ENCODE measurements at regions not wholly inside any gene's neighbourhood (a gene's known extent, or its start where the extent isn't known, plus 50 kb on each side); places are given as distances from the start of the nearest gene placed in this dataset.

DNA sequence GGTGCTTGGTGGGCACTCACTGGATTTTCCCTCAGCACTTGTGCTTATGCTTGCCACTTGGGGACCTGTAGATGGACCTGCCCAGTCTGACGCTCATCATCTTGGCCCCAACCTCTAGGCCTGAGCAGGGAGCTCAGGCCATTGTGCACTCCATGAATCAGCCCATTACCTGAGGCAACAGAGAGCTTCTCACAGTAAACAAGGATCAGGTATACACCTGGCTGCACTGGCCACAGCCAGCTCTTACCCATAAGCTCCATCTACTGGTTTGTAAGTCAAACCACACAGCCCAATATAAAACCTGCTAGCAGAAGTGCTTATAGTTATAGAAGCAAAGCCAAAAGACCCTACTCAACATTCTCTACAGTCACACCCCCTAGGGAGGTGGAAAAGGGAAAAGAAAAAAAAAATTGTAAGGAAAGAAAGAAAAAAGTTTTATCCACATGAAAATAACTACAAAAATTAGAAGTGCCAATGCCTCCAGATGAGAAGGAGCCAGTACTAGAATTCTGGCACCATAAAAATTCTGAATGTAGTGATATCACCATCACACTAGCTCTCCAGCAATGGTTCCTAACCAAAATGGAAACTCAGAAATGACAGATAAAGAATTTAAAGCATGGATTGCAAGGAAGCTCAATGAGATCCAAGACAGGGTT is 87.8 kb upstream of the CDH5 start:
- no peak overlapping the region for H3K27ac Mint-ChIP-seq
- no peaks in the 10 kb centered on the region; the same call in 1 of the 2 replicates for H3K9me3 Mint-ChIP-seq
- peaks cover 19% of the 10 kb centered on the region for H3K4me1 Mint-ChIP-seq (ENCODE audit: low read depth)
- TF ChIP-seq, protein P1, sequence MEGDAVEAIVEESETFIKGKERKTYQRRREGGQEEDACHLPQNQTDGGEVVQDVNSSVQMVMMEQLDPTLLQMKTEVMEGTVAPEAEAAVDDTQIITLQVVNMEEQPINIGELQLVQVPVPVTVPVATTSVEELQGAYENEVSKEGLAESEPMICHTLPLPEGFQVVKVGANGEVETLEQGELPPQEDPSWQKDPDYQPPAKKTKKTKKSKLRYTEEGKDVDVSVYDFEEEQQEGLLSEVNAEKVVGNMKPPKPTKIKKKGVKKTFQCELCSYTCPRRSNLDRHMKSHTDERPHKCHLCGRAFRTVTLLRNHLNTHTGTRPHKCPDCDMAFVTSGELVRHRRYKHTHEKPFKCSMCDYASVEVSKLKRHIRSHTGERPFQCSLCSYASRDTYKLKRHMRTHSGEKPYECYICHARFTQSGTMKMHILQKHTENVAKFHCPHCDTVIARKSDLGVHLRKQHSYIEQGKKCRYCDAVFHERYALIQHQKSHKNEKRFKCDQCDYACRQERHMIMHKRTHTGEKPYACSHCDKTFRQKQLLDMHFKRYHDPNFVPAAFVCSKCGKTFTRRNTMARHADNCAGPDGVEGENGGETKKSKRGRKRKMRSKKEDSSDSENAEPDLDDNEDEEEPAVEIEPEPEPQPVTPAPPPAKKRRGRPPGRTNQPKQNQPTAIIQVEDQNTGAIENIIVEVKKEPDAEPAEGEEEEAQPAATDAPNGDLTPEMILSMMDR (IDR thresholded peaks at IDR 0.05): peak; percentile 21; the same call in 1 of the 2 replicates
- peaks cover 6% of the 10 kb centered on the region for H3K27me3 Mint-ChIP-seq (ENCODE audit: insufficient read depth)
- no peak overlapping the region for H3K4me3 Mint-ChIP-seq
- H3K36me3 Mint-ChIP-seq (ENCODE audit: low read depth): no peaks in the 10 kb centered on the region
- DNase-seq: no peak

DNA sequence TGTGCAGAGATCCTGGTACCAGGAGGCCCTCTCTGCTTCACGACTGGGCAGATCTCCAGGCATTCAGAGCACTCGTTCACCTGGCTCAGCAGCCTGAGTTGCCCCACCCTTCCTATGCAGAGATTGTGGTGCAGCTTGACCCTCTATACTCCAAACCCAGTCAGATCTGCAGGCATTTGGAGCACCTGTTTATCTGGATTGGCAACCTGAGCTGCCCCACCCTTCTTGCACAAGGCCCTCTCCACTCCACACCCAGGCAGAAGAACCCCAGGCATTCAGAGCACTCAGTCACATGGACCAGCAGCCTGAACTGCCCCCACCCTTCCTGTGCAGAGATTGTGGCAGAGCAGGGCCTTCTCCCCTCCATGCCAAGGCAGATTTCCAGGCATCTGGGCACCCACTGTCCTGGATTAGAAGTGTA is 88.4 kb upstream of the CDH5 start:
- no peak overlapping the region for H3K27ac Mint-ChIP-seq
- H3K27me3 Mint-ChIP-seq (ENCODE audit: insufficient read depth): peaks cover 6% of the 10 kb centered on the region

DNA sequence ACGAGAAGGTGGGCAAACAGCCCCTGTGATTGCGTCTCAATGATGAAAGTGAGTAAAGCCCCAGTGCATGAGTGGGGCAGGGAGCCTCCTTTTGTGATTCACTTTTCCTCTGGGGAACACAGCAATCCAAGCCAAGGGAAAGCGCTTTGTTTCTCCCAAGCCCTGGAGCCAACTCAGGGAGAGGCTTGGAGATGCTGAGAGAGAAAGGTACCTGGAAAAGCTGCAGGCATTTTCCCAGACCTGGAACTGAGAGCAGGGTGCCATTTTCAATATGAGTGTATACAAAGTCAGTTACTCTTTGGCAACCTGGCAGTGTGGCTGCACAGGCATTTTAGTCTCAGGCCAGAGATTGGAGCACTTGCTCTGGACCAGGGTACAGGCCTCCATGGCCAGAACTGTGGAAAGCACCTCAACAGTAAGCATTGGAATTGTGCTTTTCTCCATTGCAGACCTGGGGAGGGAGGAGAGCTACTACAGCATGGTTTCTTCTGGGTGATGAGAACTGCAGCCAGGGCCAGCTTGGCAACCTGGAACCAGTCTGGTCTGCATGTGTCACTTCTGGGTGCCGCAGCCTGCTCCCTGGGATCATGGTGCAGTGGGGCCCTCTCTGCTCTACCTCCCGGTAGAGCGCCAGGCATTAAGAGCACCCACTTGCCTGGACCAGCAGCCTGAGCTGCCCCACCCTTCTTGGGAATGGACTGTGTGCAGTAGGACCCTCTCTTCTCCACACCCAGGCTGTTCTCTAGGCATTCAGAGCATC is 89.0 kb upstream of the CDH5 start:
- no peak overlapping the region for H3K27ac Mint-ChIP-seq
- H3K4me1 Mint-ChIP-seq (ENCODE audit: low read depth): peaks cover 21% of the 10 kb centered on the region
- H3K4me3 Mint-ChIP-seq: no peak overlapping the region
- peaks cover 6% of the 10 kb centered on the region for H3K27me3 Mint-ChIP-seq (ENCODE audit: insufficient read depth)
- H3K36me3 Mint-ChIP-seq (ENCODE audit: low read depth): no peaks in the 10 kb centered on the region
- TF ChIP-seq, protein P1 (IDR thresholded peaks at IDR 0.05): no peak
- no peaks in the 10 kb centered on the region; the same call in 1 of the 2 replicates for H3K9me3 Mint-ChIP-seq
- DNase-seq: no peak

More for the DNA sequence above, 88.4 kb upstream of the CDH5 start:
- no peaks in the 10 kb centered on the region; the same call in 1 of the 2 replicates for H3K9me3 Mint-ChIP-seq
- no peaks in the 10 kb centered on the region for H3K36me3 Mint-ChIP-seq (ENCODE audit: low read depth)
- DNase-seq: no peak
- H3K4me1 Mint-ChIP-seq (ENCODE audit: low read depth): peaks cover 21% of the 10 kb centered on the region
- TF ChIP-seq, protein P1 (IDR thresholded peaks at IDR 0.05): no peak
- H3K4me3 Mint-ChIP-seq: no peak overlapping the region

DNA sequence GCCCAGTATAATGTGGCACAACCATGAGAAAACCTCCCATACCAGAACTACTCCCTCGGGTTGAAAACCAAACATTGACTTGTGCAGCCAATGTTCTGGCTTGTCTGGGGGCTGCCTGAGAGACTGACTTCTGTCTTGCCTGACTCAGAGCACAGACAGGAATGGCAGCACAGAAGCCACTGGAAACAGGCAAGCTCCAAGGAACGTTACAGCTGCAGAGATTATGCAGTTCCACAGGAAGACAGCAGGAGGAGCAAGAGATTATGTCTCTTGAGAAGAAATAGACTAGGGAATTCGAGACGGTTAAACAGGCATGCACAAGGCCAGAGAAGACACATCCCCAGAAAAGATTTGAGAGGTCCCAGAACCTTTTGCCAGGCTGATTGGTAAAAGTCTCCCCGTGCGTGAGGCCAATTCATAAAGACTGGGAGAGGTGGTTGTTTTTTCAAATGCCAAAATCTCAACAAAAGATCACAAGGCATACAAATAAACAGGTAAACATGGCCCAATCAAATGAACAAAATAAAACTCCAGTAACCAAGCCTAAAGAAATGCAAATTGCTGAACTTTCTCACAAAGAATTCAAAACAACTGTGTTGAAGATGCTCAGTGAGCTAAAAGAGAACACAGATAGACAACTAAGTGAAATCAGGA is 90.6 kb upstream of the CDH5 start:
- Mint-ChIP-seq H3K4me1 (ENCODE audit: low read depth) (peaks cover 33% of the 10 kb centered on the region), H3K27ac (no peak overlapping the region), H3K27me3 (ENCODE audit: insufficient read depth) (no peaks in the 10 kb centered on the region; the same call in 1 of the 2 replicates), H3K9me3 (no peaks in the 10 kb centered on the region; the same call in 1 of the 2 replicates), H3K36me3 (ENCODE audit: low read depth) (no peaks in the 10 kb centered on the region), H3K4me3 (no peak overlapping the region)
- peak; percentile 76 for DNase-seq
- TF ChIP-seq, protein P1 (IDR thresholded peaks at IDR 0.05): peak; percentile 86

DNA sequence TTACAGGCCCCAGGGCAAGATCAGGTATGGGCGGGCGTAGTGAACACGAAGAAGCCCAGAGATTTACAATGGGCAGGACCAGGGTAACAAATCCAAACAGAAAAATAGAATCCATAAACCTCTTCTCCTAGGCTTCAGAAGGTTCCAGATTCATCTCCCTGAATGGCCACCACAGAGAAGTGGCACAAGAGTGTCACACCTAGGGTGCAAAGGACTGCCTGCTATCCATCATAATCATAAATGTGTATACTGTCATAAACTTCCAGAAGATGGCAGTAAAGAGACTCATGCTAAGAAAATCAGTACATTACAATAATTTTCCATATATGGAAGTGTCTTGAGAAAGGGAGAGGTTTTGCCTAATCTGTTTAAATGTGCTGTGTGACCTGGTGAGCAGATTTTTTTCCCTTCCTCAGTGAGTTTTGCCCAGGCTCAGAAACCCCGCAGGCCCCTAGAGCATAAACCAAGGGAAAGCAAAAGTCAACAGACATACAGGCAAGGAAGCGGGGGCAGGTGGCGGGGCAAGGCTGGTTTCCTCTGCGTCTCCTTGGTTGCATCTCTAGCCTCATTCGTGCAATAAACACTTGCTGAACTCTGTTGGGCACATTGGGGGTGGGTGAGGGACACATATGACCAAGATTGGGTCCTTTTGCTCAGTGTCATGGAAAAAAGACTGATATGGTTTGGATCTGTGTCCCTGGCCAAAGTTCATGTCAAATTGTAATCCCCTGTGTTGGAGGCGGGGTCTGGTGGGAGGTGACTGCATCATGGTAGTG is 92.0 kb upstream of the CDH5 start:
- Mint-ChIP-seq H3K27ac (no peak overlapping the region), H3K27me3 (ENCODE audit: insufficient read depth) (no peaks in the 10 kb centered on the region; the same call in 1 of the 2 replicates), H3K4me3 (no peak overlapping the region), H3K9me3 (no peaks in the 10 kb centered on the region; the same call in 1 of the 2 replicates), H3K4me1 (ENCODE audit: low read depth) (peaks cover 37% of the 10 kb centered on the region), H3K36me3 (ENCODE audit: low read depth) (no peaks in the 10 kb centered on the region)
- DNase-seq: peak; percentile 43
- TF ChIP-seq, protein P1 (IDR thresholded peaks at IDR 0.05): peak; percentile 77
